DND-41 (cell line): ENCODE measurements at regions not wholly inside any gene's neighbourhood (a gene's known extent, or its start where the extent isn't known, plus 50 kb on each side); places are given as distances from the start of the nearest gene placed in this dataset.

Experiments
- ATAC-seq: fragments of 200-7000 bp; cut with Tn5 transposase; 3 replicates; pipeline ENCODE4 v1.9.1; 2021; ENCODE audit warnings: low read depth; ENCODE audit not compliant: insufficient read depth
- DNase-seq: peaks from one replicate; pipeline ENCODE4 v3.0.0-alpha.2; 2020
- H2AFZ ChIP-seq: 2 replicates; pipeline ENCODE4 v1.6.0; 2012; ENCODE audit warnings: low read depth, low read length
- H3K27ac ChIP-seq: 2 replicates; pipeline ENCODE4 v1.5.1; 2012; ENCODE audit warnings: low read length, inconsistent platforms
- H3K27me3 ChIP-seq: fragments of 200-600 bp; sonication (generic); 2 replicates; pipeline ENCODE4 v1.6.0; 2012; ENCODE audit warnings: low read length, mild to moderate bottlenecking, inconsistent platforms; ENCODE audit not compliant: insufficient read depth, poor library complexity
- H3K36me3 ChIP-seq: 2 replicates; pipeline ENCODE4 v1.5.1; 2012; ENCODE audit warnings: low read length, inconsistent platforms; ENCODE audit not compliant: insufficient read depth
- H3K4me1 ChIP-seq: 2 replicates; pipeline ENCODE4 v1.5.1; 2012; ENCODE audit warnings: mild to moderate bottlenecking, low read length; ENCODE audit not compliant: insufficient read depth
- H3K4me2 ChIP-seq: 2 replicates; pipeline ENCODE4 v1.6.0; 2012; ENCODE audit warnings: mild to moderate bottlenecking, moderate library complexity, low read length, inconsistent platforms; ENCODE audit not compliant: insufficient read depth
- H3K4me3 ChIP-seq, 2 experiments: fragments of 200-600 bp in 1 of 2; shearing (Covaris generic) in 1 of 2; 2 replicates each; pipeline ENCODE4 v1.5.1; 2012 to 2016; ENCODE audit warnings: inconsistent platforms in 2 of 2, low read length in 2 of 2, mild to moderate bottlenecking in 2 of 2, low read depth in 1 of 2, moderate library complexity in 1 of 2
- H3K79me2 ChIP-seq: 2 replicates; pipeline ENCODE4 v1.6.0; 2012; ENCODE audit warnings: low read length, inconsistent platforms; ENCODE audit not compliant: insufficient read depth
- H3K9ac ChIP-seq: 2 replicates; pipeline ENCODE4 v1.6.0; 2012; ENCODE audit warnings: low read depth, mild to moderate bottlenecking, inconsistent platforms, low read length, moderate library complexity
- H3K9me3 ChIP-seq: 2 replicates; pipeline ENCODE4 v1.5.1; 2012; ENCODE audit warnings: low read length, moderate library complexity, mild to moderate bottlenecking, inconsistent platforms; ENCODE audit not compliant: insufficient read depth, severe bottlenecking
- H4K20me1 ChIP-seq: 2 replicates; pipeline ENCODE4 v1.6.0; 2012; ENCODE audit warnings: low read length; ENCODE audit not compliant: insufficient read depth
- EZH2 ChIP-seq: IDR thresholded peaks from 3 replicates; pipeline ENCODE4 v1.6.1; 2012; ENCODE audit warnings: borderline replicate concordance, low read depth, mild to moderate bottlenecking, moderate library complexity, low read length, inconsistent platforms; ENCODE audit not compliant: severe bottlenecking
- TF ChIP-seq, protein P1 (sequence below): IDR thresholded peaks from 2 replicates; pipeline ENCODE4 v1.5.1; 2012; ENCODE audit warnings: borderline replicate concordance, low read length, moderate library complexity, mild to moderate bottlenecking; ENCODE audit not compliant: poor library complexity, severe bottlenecking; ENCODE audit errors: extremely low read depth

- Histone ChIP-seq H3K27ac (no peak overlapping the region), H3K9me3 (no peaks in the 10 kb centered on the region), H3K79me2 (no peaks in the 10 kb centered on the region), H4K20me1 (no peaks in the 10 kb centered on the region), H3K27me3 (no peaks in the 10 kb centered on the region), H2AFZ (no peak overlapping the region), H3K4me1 (no peaks in the 10 kb centered on the region), H3K9ac (no peak overlapping the region), H3K4me3 (no peak overlapping the region), H3K36me3 (no peaks in the 10 kb centered on the region), H3K4me2 (no peak overlapping the region)
- TF ChIP-seq EZH2, result no peak
- TF ChIP-seq, protein P1, sequence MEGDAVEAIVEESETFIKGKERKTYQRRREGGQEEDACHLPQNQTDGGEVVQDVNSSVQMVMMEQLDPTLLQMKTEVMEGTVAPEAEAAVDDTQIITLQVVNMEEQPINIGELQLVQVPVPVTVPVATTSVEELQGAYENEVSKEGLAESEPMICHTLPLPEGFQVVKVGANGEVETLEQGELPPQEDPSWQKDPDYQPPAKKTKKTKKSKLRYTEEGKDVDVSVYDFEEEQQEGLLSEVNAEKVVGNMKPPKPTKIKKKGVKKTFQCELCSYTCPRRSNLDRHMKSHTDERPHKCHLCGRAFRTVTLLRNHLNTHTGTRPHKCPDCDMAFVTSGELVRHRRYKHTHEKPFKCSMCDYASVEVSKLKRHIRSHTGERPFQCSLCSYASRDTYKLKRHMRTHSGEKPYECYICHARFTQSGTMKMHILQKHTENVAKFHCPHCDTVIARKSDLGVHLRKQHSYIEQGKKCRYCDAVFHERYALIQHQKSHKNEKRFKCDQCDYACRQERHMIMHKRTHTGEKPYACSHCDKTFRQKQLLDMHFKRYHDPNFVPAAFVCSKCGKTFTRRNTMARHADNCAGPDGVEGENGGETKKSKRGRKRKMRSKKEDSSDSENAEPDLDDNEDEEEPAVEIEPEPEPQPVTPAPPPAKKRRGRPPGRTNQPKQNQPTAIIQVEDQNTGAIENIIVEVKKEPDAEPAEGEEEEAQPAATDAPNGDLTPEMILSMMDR, result no peak
- DNase-seq (no peak), ATAC-seq (no peak)
Observed at GRCh38 chr10:120732643-120733313, 118.4 kb upstream of the WDR11 start.

- Histone ChIP-seq H3K9me3 (no peaks in the 10 kb centered on the region), H3K4me3 (no peak overlapping the region), H3K79me2 (no peaks in the 10 kb centered on the region), H3K9ac (no peak overlapping the region), H4K20me1 (no peaks in the 10 kb centered on the region), H2AFZ (no peak overlapping the region), H3K4me1 (no peaks in the 10 kb centered on the region), H3K27me3 (no peaks in the 10 kb centered on the region), H3K27ac (no peak overlapping the region), H3K36me3 (no peaks in the 10 kb centered on the region), H3K4me2 (no peak overlapping the region)
- ATAC-seq (no peak), DNase-seq (no peak)
- TF ChIP-seq, protein P1, result no peak
- TF ChIP-seq EZH2, result no peak
Observed at GRCh38 chr10:120734483-120735078, 116.6 kb upstream of the WDR11 start.

DNA sequence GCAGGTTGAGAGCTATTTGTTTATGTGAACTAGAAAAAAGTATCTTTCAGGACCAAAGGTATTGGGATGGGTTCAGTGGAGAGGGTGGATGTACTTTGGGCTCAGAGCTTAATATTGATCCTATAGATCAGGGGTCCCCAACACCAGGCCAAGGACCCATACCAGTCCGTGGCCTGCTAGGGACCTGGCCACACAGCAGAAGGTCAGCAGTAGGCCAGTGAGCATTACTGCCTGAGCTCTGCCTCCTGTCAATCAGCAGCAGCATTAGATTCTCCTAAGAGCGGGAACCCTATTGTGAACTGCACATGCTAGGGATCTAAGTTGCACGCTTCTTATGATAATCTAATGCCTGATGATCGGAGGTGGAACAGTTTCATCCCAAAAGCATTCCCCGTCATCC, 115.8 kb upstream of the WDR11 start:
- Histone ChIP-seq H3K9ac (no peak overlapping the region), H4K20me1 (no peaks in the 10 kb centered on the region), H3K4me1 (no peaks in the 10 kb centered on the region), H3K27ac (no peak overlapping the region), H3K4me2 (no peak overlapping the region), H3K9me3 (no peaks in the 10 kb centered on the region), H3K36me3 (no peaks in the 10 kb centered on the region), H3K27me3 (no peaks in the 10 kb centered on the region), H3K4me3 (no peak overlapping the region), H2AFZ (no peak overlapping the region), H3K79me2 (no peaks in the 10 kb centered on the region)
- no peak for TF ChIP-seq EZH2
- TF ChIP-seq, protein P1, result no peak
- ATAC-seq (no peak), DNase-seq (no peak)
